Large intestine (tissue), 3 donors: ENCODE measurements at regions not wholly inside any gene's neighbourhood (a gene's known extent, or its start where the extent isn't known, plus 50 kb on each side); places are given as distances from the start of the nearest gene placed in this dataset.

Experiments used
- DNase-seq, 2 donors: peaks; one replicate each; pipeline versions ENCODE4 v3.0.0 to v3.0.0-alpha.2; 2013
- H3K27ac ChIP-seq: one replicate; pipeline ENCODE4 v1.5.1; 2013; ENCODE audit warnings: low read length
- H3K27me3 ChIP-seq: 2 replicates; pipeline ENCODE4 v1.6.1; 2013; ENCODE audit warnings: low read length; ENCODE audit not compliant: control insufficient read depth, insufficient read depth
- H3K36me3 ChIP-seq: 2 replicates; pipeline ENCODE4 v1.6.1; 2013; ENCODE audit warnings: low read length; ENCODE audit not compliant: control insufficient read depth, insufficient read depth
- H3K4me1 ChIP-seq: one replicate; pipeline ENCODE4 v1.6.1; 2013; ENCODE audit warnings: low read length; ENCODE audit not compliant: control insufficient read depth, insufficient read depth
- H3K4me3 ChIP-seq: one replicate; pipeline ENCODE4 v1.5.1; 2013; ENCODE audit warnings: low read length
- H3K9me3 ChIP-seq: one replicate; pipeline ENCODE4 v1.6.1; 2013; ENCODE audit warnings: mild to moderate bottlenecking, low read depth, low read length, moderate library complexity; ENCODE audit not compliant: control insufficient read depth
- WGBS: methylation state at CpG from one replicate; pipeline ENCODE4 v1.1.5; 2013; ENCODE audit warnings: low lambda C conversion rate; ENCODE audit not compliant: insufficient coverage; 5-methylcytosine and 5-hydroxymethylcytosine counted together

DNA sequence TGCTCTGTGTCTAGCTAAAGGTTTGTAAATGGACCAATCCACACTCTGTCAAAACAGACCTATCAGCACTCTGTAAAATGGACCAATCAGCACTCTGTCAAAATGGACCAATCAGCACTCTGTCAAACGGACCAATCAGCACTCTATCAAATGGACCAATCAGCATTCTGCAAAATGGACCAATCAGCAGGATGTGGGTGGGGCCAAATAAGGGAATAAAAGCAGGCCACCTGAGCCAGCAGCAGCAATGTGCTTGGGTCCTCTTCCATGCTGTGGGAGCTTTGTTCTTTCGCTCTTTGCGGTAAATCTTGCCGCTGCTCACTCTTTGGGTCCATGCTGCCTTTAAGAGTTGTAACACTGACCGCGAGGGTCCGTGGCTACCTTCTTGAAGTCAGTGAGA is 740.5 kb upstream of the POM121L12 start:
- no peak overlapping the region for H3K4me3 ChIP-seq
- H3K27ac ChIP-seq: no peak overlapping the region
- DNase-seq: no peak
- no peaks in the 10 kb centered on the region for H3K9me3 ChIP-seq
- H3K36me3 ChIP-seq: no peaks in the 10 kb centered on the region
- H3K4me1 ChIP-seq: no peaks in the 10 kb centered on the region
- H3K27me3 ChIP-seq: no peaks in the 10 kb centered on the region
- WGBS: 100% methylated on average over 1 of the region's 7 CpGs

- no peaks in the 10 kb centered on the region for H3K4me1 ChIP-seq
- H3K9me3 ChIP-seq: no peaks in the 10 kb centered on the region
- no peaks in the 10 kb centered on the region for H3K27me3 ChIP-seq
- DNase-seq: no peak
- no peak overlapping the region for H3K4me3 ChIP-seq
- no peak overlapping the region for H3K27ac ChIP-seq
- WGBS: no CpG with 5 or more reads among the region's 2 CpGs
- no peaks in the 10 kb centered on the region for H3K36me3 ChIP-seq
These were observed 746.2 kb upstream of the POM121L12 start for GRCh38 chr7:52289247-52289646.

DNA sequence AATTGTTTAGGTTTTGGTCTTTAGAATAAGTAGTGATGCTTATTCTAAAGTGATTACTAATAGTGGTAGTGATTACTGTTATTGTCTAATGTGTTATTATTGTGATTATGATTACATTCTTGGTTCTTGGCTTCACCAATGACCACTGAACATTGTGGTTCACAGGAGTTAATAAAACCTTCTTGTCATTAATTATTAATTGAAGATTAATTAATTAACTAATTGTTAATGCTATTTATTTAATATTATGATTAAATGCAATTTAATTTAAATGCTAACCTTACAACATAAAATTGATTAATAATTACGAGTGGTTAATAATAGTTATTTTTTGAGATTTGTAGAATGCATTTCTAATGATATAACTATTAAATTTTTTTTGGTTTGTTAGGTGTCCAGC is 747.7 kb upstream of the POM121L12 start:
- H3K4me1 ChIP-seq: no peaks in the 10 kb centered on the region
- H3K27ac ChIP-seq: no peak overlapping the region
- H3K27me3 ChIP-seq: no peaks in the 10 kb centered on the region
- no peak overlapping the region for H3K4me3 ChIP-seq
- no peaks in the 10 kb centered on the region for H3K36me3 ChIP-seq
- DNase-seq: no peak
- no peaks in the 10 kb centered on the region for H3K9me3 ChIP-seq
- WGBS: 89% methylated on average over 1 of the region's 1 CpG

DNA sequence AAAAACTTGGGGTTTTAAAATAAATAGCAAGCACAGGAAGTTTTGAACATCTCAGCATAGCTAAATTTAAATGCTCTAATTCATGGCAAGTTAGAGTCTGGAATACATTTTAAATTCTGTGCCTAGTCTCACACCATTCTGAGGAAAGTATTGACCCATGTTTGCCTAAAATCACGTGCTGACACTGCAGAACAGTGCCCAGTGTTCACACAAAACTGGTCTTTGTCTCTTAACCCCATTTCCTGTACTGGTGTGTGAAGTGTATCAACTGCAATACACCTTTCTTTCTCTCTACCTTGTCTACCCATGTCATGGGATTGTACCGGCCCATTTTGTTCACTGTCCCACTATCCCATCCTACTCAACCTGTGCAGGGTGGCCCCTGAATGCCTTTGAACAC is 749.7 kb upstream of the POM121L12 start:
- no CpG with 5 or more reads among the region's 2 CpGs for WGBS
- DNase-seq: no peak
- Histone ChIP-seq H3K27ac (no peak overlapping the region), H3K9me3 (no peaks in the 10 kb centered on the region), H3K36me3 (no peaks in the 10 kb centered on the region), H3K4me3 (no peak overlapping the region), H3K27me3 (no peaks in the 10 kb centered on the region), H3K4me1 (no peaks in the 10 kb centered on the region)

GRCh38 chr7:52283335-52283734 is 752.1 kb upstream of the POM121L12 start:
- WGBS: no CpG with 5 or more reads among the region's 3 CpGs
- Histone ChIP-seq H3K4me1 (no peaks in the 10 kb centered on the region), H3K36me3 (no peaks in the 10 kb centered on the region), H3K27ac (no peak overlapping the region), H3K9me3 (no peaks in the 10 kb centered on the region), H3K4me3 (no peak overlapping the region), H3K27me3 (no peaks in the 10 kb centered on the region)
- DNase-seq: no peak

DNA sequence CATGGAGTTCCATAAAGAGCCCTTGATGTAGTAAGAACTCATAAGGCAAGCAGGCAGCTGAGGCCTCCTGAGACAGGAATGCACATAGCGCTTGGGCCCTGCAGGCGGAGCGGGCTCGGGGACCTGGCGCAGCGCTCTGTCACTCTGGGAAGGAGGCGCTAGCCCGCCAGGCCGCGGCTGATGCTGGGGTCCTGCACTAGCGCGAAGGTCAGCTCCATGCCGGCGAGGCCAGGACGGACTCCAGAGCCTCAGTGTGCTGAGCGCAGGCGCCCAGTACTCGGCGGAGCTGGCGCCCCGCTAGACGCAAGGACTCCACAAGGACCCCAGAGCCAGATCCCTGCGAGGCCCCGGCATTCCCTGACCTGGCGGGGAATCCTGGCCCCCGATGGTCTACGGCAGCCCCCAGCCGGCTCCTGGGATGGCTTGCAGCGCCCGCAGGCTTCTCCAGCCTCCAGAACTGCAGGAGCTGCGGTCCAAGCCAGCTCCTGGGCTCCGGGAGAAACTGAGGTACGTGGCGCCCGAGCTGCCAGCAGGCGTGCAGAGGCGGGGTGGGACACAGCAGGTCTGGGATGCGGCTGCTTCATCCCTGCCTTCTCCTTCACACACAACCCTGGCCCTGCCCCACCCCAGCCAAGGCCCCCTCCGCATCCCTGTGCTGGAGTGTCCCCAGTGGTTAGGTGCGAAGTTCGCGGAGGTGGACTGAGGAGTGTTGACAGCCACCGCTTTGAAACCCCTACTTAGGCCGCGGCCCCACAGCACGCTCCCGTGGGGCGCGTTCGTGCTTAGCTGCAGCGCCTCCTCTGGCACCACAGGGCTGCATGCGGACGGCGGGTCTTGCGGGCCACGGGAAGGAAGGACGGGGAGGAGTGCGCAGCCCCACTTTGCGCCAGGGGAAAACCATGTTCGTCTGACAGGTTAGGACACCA is 761.5 kb upstream of the POM121L12 start:
- no peaks in the 10 kb centered on the region for H3K36me3 ChIP-seq
- peak overlapping the region; percentile 52 for H3K27ac ChIP-seq
- H3K27me3 ChIP-seq: no peaks in the 10 kb centered on the region
- peak in 1 of 2 donors; percentile 55 for DNase-seq
- peaks cover 9% of the 10 kb centered on the region for H3K9me3 ChIP-seq
- peak overlapping the region; percentile 41 for H3K4me3 ChIP-seq
- no peaks in the 10 kb centered on the region for H3K4me1 ChIP-seq
- no CpG with 5 or more reads among the region's 60 CpGs for WGBS

- H3K4me3 ChIP-seq: no peak overlapping the region
- no peaks in the 10 kb centered on the region for H3K36me3 ChIP-seq
- H3K27ac ChIP-seq: no peak overlapping the region
- no peaks in the 10 kb centered on the region for H3K4me1 ChIP-seq
- H3K27me3 ChIP-seq: no peaks in the 10 kb centered on the region
- no peak for DNase-seq
- no CpG with 5 or more reads among the region's 3 CpGs for WGBS
- peaks cover 9% of the 10 kb centered on the region for H3K9me3 ChIP-seq
These were observed 763.7 kb upstream of the POM121L12 start for GRCh38 chr7:52271703-52272102.

DNA sequence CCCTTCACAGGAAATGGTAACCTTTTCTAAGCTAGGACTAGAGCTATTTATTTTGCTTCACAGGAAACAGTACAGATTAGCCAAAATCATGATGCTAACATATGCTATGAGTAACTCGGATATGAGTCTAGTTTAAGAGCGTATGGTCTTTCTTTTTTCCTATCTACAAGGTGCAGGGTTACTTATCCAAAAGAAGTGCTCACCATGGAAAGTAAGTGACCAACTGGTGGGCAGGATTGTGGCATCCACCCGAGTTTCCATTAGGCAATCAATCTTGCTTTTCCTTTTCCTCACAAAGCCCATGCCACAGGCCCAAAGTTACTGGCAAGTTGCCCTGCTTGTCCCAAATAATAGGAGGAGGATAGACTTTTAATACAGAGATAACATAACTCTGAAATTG is 765.1 kb upstream of the POM121L12 start:
- no peak for DNase-seq
- H3K36me3 ChIP-seq: no peaks in the 10 kb centered on the region
- H3K27ac ChIP-seq: no peak overlapping the region
- H3K4me1 ChIP-seq: no peaks in the 10 kb centered on the region
- WGBS: no CpG with 5 or more reads among the region's 3 CpGs
- peaks cover 9% of the 10 kb centered on the region for H3K9me3 ChIP-seq
- no peaks in the 10 kb centered on the region for H3K27me3 ChIP-seq
- no peak overlapping the region for H3K4me3 ChIP-seq

GRCh38 chr7:52269669-52270068 is 765.8 kb upstream of the POM121L12 start:
- no peak for DNase-seq
- no CpG with 5 or more reads among the region's 2 CpGs for WGBS

DNA sequence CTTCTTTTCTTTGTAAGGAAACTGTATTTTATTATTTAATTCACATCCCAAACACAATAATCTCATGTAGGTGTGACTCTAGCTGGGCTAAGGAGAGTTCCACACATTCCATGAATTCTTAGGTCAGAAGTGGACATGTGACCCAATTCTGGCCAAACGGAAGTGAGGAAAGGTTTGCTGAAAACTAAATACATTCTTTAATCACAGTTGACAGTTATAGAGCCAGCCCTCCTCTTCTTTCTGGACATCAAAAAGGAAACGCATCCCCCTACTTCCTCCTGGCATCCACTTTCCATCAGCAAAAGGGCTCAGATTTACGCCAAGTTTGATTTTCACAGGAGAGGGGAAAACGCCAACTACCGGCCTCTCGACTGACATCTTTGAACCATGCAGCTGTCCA is 774.4 kb upstream of the POM121L12 start:
- no peak overlapping the region for H3K4me3 ChIP-seq
- no peak for DNase-seq
- no peaks in the 10 kb centered on the region for H3K4me1 ChIP-seq
- WGBS: no CpG with 5 or more reads among the region's 6 CpGs
- H3K36me3 ChIP-seq: no peaks in the 10 kb centered on the region
- H3K27me3 ChIP-seq: no peaks in the 10 kb centered on the region
- H3K27ac ChIP-seq: no peak overlapping the region
- H3K9me3 ChIP-seq: no peaks in the 10 kb centered on the region

More at GRCh38 chr7:52269669-52270068, 765.8 kb upstream of the POM121L12 start:
- Histone ChIP-seq H3K9me3 (peaks cover 9% of the 10 kb centered on the region), H3K27me3 (no peaks in the 10 kb centered on the region), H3K4me3 (no peak overlapping the region), H3K36me3 (no peaks in the 10 kb centered on the region), H3K27ac (no peak overlapping the region), H3K4me1 (no peaks in the 10 kb centered on the region)
